A673 (cell line): ENCODE measurements at regions not wholly inside any gene's neighbourhood (a gene's known extent, or its start where the extent isn't known, plus 50 kb on each side); places are given as distances from the start of the nearest gene placed in this dataset.

ENCODE experiments used
- CTCF ChIP-seq: fragments of 300-800, 200-600 bp; sonication (generic); conservative IDR thresholded peaks from 2 replicates; pipeline ENCODE4 v1.5.1; 2017; ENCODE audit warnings: low read depth, mild to moderate bottlenecking, antibody characterized with exemption, low read length, moderate library complexity, mixed read lengths
- EZH2 ChIP-seq: fragments of 200-600 bp; sonication (generic); IDR thresholded peaks from 2 replicates; pipeline ENCODE4 v1.6.1; 2017; ENCODE audit warnings: borderline replicate concordance, low read depth, mild to moderate bottlenecking, mixed read lengths, antibody characterized with exemption, low read length; ENCODE audit not compliant: poor library complexity, severe bottlenecking

- TF ChIP-seq EZH2, result no peak
- TF ChIP-seq CTCF, result no peak
These were observed 495.1 kb upstream of the ARID1B start for GRCh38 chr6:156282087-156282486.
